ENCODE measurements at regions not wholly inside any gene's neighbourhood (a gene's known extent, or its start where the extent isn't known, plus 50 kb on each side); places are given as distances from the start of the nearest gene placed in this dataset.

DNA sequence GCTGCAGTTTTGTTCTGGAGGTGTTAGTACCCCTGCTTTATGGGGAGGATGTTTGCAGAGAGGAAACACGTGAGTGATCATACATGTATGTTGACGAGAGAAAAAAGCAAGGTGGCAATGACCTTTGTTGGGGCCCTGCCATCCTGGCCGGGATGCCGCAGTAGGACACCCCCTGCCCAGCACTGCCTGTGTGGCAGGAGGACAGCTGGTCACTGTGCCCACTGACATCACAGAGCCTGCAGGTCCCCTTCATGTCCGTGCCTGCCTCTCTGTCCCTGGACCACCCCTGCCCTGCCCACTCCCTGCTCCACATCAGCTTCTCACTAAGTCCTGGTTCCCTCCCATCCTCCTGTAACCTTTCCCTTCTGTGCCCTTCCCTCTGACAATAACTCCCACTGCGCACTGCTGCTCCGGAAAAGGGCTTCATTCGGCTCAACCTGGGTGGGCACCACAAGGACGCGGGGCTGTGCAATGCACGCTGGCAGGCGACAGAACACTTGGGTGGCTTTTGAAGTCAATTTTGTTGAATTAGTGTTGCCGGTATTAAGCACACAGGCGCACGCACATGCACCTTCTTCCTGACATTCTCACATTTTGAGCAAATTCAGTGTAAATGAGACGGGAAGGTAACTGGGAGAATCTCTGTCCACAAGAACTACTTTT lies 51.5 kb upstream of the TWIST2 start:
- DNase-seq, result no peak

- DNase-seq, result no peak
Observed at GRCh38 chr2:238797537-238797936, 50.3 kb upstream of the TWIST2 start.

Data from NCI-H1092 (cell line).